Thymus (tissue), 11 donors: ENCODE measurements at regions not wholly inside any gene's neighbourhood (a gene's known extent, or its start where the extent isn't known, plus 50 kb on each side); places are given as distances from the start of the nearest gene placed in this dataset.

Experiments used
- DNase-seq, 9 donors: peaks; one replicate each; pipeline ENCODE4 v3.0.0-alpha.2; 2013; ENCODE audit warnings: low spot score in 9 of 9, low read depth in 6 of 9, missing footprints in 1 of 9
- H3K27ac ChIP-seq, 2 donors: one replicate each; pipeline ENCODE4 v1.5.1; 2013; ENCODE audit warnings: control low read depth in 1 of 2, low read depth in 1 of 2, low read length in 1 of 2, mild to moderate bottlenecking in 1 of 2, moderate library complexity in 1 of 2
- H3K27me3 ChIP-seq, 2 donors: one replicate each; pipeline ENCODE4 v1.5.1; 2013; ENCODE audit warnings: low read length in 1 of 2; ENCODE audit not compliant: control insufficient read depth in 2 of 2, insufficient read depth in 1 of 2
- H3K36me3 ChIP-seq, 2 donors: one replicate each; pipeline ENCODE4 v1.5.1; 2013; ENCODE audit warnings: low read length in 1 of 2, mild to moderate bottlenecking in 1 of 2, moderate library complexity in 1 of 2; ENCODE audit not compliant: control insufficient read depth in 2 of 2, insufficient read depth in 2 of 2
- H3K4me1 ChIP-seq, 2 donors: one replicate each; pipeline ENCODE4 v1.5.1; 2013; ENCODE audit warnings: low read length in 2 of 2; ENCODE audit not compliant: control insufficient read depth in 2 of 2, insufficient read depth in 2 of 2
- H3K4me3 ChIP-seq, 2 donors: one replicate each; pipeline ENCODE4 v1.5.1; 2013; ENCODE audit warnings: low read length in 2 of 2, control low read depth in 1 of 2, mild to moderate bottlenecking in 1 of 2
- H3K9me3 ChIP-seq, 2 donors: one replicate each; pipeline ENCODE4 v1.5.1; 2013; ENCODE audit warnings: low read length in 1 of 2, mild to moderate bottlenecking in 1 of 2; ENCODE audit not compliant: control insufficient read depth in 2 of 2, insufficient read depth in 1 of 2
- WGBS: extraction: QIAGEN DNeasy Blood & Tissue Kit; methylation state at CpG from one replicate; pipeline ENCODE4 v1.1.7; 2013; 5-methylcytosine and 5-hydroxymethylcytosine counted together
- donor health status: healthy.

DNA sequence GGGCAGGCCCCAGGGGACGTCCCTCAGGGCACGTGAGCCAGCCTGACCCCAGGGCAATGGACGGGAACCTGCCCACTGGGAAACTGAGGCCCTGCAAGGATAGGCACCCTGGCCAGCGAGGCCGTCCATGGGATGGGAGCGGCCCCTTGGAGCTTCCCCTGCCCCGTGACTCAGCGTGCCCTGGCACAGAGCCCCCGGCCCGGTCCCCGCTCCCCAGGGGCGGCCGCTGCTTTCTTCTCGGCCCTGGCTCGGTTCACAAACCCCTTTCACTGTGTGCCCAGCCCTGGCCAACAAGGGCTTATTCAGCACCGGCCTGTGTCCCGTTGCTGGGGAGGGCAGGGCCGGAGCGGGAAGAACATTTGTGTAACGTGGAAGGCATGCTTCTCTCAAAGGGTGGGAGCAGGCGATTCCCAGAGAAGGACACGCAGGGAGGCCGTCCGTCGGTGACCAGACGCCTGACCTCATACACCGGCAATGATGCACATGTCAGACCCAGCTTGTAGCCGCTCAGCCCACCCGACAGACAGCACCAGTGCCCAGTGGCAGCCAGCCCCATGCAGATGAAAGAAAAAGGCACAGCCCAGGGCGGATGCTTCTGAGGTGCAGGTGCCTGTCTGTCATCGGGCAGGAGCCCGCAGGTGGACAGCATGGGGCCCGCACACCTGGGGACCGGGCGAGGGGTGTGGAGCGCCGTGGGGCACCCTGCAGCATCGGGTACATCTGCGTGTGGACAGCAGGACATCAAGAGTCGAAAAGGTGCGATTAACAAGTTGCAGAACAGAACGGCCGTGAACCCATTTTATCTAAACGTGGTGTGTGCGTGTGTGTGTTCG, 94.5 kb downstream of the PDGFA start:
- no peak overlapping the region for H3K4me3 ChIP-seq
- WGBS: 90% methylated on average over 46 of the region's 46 CpGs
- no peaks in the 10 kb centered on the region for H3K27me3 ChIP-seq
- no peak overlapping the region for H3K27ac ChIP-seq
- H3K4me1 ChIP-seq: peaks cover 0 to 4% of the 10 kb centered on the region in 2 donors
- H3K9me3 ChIP-seq: no peaks in the 10 kb centered on the region
- no peak for DNase-seq
- no peaks in the 10 kb centered on the region for H3K36me3 ChIP-seq

DNA sequence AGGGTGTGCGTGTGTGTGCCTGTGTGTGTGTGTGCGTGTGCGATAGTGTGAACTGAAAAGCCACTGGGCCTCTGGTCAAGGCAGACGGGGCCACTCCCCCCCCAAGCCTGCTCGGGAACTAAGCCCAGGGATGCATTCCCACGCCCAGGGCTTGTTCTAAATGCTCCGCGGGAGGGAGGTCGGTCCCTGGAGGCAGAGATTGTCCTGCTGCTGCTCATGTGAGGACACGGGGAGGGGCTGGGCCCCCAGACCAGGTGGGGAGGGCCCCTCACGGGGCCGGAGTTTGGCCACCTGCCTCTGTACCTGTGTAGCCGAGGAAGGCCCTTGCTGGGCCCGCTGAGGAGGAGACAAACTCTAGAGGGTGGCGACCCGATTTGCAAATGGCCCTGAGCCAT, 93.9 kb downstream of the PDGFA start:
- DNase-seq: no peak
- no peaks in the 10 kb centered on the region for H3K9me3 ChIP-seq
- no peaks in the 10 kb centered on the region for H3K27me3 ChIP-seq
- 89% methylated on average over 16 of the region's 16 CpGs for WGBS
- H3K4me1 ChIP-seq: peaks cover 0 to 4% of the 10 kb centered on the region in 2 donors
- no peak overlapping the region for H3K27ac ChIP-seq
- H3K36me3 ChIP-seq: no peaks in the 10 kb centered on the region
- no peak overlapping the region for H3K4me3 ChIP-seq

DNA sequence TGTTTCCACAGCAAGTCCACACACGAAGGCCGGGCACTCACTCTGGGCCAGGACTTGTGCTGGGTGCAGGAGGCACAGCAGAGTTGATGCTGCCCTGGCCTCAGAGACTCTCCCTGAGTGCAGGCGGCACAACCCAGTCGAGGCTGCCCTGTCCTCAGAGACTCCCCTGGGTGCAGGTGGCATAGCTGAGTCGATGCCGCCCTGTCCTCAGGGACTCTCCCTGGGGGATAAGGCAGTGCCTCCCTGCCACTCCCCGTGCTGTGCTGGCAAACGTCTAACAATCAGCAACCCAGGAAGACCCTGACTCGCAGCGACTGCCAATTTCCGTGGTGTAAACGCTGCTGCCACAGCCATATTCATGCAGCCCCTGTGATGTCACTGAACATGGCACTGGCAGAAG, 93.1 kb downstream of the PDGFA start:
- 92% methylated on average over 12 of the region's 12 CpGs for WGBS
- Histone ChIP-seq H3K27ac (no peak overlapping the region), H3K4me1 (peaks cover 0 to 4% of the 10 kb centered on the region in 2 donors), H3K36me3 (no peaks in the 10 kb centered on the region), H3K27me3 (no peaks in the 10 kb centered on the region), H3K9me3 (no peaks in the 10 kb centered on the region), H3K4me3 (no peak overlapping the region)
- DNase-seq: no peak

DNA sequence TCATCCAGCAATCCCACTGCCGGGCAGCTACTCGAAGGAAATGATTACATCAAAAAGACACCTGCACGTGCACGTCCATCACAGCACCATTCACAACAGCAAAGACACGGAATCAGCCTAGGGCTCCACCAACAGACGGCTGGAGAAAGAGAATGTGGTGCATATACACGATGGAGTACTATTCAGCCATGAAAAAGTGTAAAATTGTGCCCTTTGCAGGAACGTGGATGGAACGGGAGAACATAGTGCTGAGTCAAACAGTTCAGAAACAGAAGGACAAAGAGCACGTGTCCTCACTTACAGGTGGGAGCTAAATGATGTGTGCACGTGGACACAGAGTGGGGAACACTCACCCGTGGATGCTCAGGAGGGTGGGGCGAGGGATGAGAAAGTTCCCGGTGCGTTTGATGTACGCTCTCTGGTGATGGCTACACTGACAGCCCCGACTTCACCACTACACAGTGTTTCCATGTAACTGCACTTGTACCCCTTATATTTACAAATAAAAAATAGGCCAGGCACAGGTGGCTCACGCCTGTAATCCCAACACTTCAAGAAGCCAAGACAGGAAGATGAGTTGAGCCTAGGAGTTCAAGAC, 92.0 kb downstream of the PDGFA start:
- no peaks in the 10 kb centered on the region for H3K27me3 ChIP-seq
- 95% methylated on average over 18 of the region's 18 CpGs for WGBS

DNA sequence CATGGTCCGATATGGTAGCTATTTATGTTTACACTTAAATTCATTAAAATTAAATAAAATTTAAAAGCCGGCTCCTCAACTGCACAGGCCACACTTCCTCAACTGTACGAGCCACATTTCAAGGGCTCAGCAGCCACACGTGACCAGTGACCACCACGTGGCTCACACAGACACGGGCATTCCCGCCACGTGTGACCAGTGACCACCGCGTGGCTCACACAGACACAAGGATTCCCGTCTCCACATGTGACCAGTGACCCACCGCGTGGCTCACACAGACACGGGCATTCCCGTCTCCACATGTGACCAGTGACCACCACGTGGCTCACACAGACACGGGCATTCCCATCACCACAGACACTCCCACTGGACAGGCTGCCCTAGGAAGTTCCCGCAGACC, 91.3 kb downstream of the PDGFA start:
- DNase-seq: no peak
- no peak overlapping the region for H3K27ac ChIP-seq
- WGBS: 98% methylated on average over 18 of the region's 18 CpGs
- no peaks in the 10 kb centered on the region for H3K27me3 ChIP-seq
- peaks cover 0 to 4% of the 10 kb centered on the region in 2 donors for H3K4me1 ChIP-seq
- no peak overlapping the region for H3K4me3 ChIP-seq
- no peaks in the 10 kb centered on the region for H3K9me3 ChIP-seq
- no peaks in the 10 kb centered on the region for H3K36me3 ChIP-seq

More for the DNA sequence above, 92.0 kb downstream of the PDGFA start:
- Histone ChIP-seq H3K4me1 (peaks cover 0 to 4% of the 10 kb centered on the region in 2 donors), H3K4me3 (no peak overlapping the region), H3K27ac (no peak overlapping the region), H3K9me3 (no peaks in the 10 kb centered on the region), H3K36me3 (no peaks in the 10 kb centered on the region)
- no peak for DNase-seq

DNA sequence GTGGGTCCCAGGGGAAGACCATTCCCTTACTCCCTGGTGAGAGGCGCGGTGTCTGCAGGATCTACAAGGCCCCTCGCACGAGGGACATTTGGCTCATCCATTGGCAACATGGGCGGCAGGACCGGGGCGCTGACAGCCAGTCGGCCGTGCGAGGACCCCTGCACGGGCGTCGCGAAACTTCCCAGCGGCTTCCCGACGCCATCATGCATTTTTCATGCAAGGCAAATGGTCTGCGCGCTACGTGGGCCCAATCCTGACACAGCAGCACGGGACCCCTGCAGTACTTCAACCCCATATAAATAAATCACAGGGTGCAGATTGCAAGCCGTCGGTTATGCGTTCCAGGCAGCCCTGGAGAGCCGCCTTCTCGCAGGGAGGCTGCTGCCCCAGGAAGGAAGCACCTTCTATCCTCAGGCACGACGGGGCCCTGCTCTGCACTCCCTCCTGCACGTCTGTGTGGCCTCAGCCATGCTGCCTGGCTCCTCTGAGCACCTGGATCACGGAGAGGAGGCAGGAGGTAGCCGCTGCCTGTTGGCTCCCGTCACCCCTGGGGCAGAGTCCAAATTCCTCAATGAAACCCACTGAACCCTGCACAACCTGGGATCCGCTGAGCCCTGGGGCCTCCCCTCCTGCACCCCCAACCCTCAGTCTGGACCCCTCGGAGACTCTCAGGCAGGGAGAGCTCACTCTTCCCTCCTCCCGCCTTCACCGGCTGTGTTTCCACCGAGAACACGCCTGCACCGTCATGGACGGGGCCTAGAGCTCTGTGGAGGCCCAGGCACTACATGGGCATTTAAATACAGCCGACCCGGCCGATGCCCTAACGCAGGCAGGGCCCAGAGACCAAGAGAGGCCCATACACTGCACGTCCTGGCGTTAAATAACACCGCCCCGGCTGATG, 90.5 kb downstream of the PDGFA start:
- Histone ChIP-seq H3K36me3 (no peaks in the 10 kb centered on the region), H3K4me3 (no peak overlapping the region), H3K27ac (no peak overlapping the region), H3K9me3 (no peaks in the 10 kb centered on the region), H3K4me1 (peaks cover 0 to 4% of the 10 kb centered on the region in 2 donors), H3K27me3 (no peaks in the 10 kb centered on the region)
- no peak for DNase-seq
- 95% methylated on average over 48 of the region's 48 CpGs for WGBS

DNA sequence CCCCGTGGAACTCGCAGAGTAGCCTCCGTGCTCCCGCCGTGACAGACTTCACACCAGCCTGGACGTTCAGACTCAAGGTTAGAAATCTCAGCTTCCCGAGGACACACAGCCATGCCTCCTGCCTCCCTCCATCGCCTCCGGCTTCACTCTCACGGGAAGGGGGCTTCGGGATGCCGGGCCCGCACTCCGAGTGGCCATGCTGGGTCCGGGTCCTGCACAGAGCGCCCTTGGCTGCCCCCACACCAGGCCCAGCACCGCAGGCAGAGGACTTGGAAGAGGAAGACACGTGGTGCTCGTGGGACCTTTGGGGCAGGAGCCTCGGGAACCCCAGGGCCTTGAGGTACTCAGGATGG, 89.8 kb downstream of the PDGFA start:
- Histone ChIP-seq H3K4me1 (peaks cover 0 to 5% of the 10 kb centered on the region in 2 donors), H3K27ac (no peak overlapping the region), H3K4me3 (no peak overlapping the region), H3K36me3 (no peaks in the 10 kb centered on the region), H3K27me3 (peaks cover 0 to 2% of the 10 kb centered on the region in 2 donors), H3K9me3 (no peaks in the 10 kb centered on the region)
- DNase-seq: no peak
- WGBS: 95% methylated on average over 20 of the region's 20 CpGs

DNA sequence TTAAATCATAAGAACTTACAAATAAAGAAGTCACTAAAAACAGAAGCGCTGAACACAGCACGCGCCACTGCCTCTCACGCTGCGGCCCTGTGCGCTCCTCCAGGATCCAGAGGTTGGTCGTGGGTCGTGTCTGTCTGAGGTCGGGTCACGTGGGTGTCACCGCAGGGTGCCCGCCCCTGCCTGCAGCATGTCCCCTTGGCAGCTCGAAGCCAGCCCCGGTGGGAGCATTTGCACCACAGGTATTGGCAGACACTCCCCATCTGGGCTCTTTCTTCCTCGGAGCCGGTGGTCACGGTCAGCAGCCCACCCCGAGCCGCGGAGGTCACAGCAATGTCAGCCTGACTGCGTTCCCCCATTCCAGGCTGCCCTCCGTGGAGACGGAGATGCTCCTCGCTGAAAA, 88.6 kb downstream of the PDGFA start:
- H3K9me3 ChIP-seq: no peaks in the 10 kb centered on the region
- H3K4me1 ChIP-seq: peaks cover 0 to 11% of the 10 kb centered on the region in 2 donors
- no peak overlapping the region for H3K4me3 ChIP-seq
- H3K27ac ChIP-seq: no peak overlapping the region
- no peaks in the 10 kb centered on the region for H3K36me3 ChIP-seq
- peaks cover 0 to 7% of the 10 kb centered on the region in 2 donors for H3K27me3 ChIP-seq
- no peak for DNase-seq
- 96% methylated on average over 24 of the region's 24 CpGs for WGBS

DNA sequence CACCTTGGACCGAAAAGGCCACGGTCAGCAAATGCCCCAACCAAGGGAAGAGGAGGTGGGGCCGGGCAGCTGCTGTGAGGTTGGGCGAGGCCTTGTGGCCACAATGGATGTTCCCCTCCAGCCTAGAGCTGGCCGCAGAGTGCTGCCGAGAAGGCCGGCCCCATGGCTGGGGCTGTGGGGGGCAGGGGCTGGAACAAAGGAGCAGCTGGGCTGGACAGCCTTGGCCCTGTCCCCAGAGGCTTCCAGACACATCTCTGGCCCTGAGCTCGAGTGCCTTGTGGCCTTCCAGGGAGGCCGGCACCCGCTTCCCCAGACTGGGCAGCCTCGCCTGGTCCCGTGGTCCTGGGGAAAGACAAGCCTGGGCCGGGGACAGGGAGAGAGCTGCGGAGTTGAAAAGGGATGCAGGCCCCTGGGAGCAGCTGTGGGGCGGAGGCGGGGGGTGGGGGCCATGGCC, 88.0 kb downstream of the PDGFA start:
- H3K36me3 ChIP-seq: no peaks in the 10 kb centered on the region
- H3K27me3 ChIP-seq: peaks cover 0 to 7% of the 10 kb centered on the region in 2 donors
- no peaks in the 10 kb centered on the region for H3K9me3 ChIP-seq
- no peak for DNase-seq
- H3K27ac ChIP-seq: no peak overlapping the region
- peaks cover 0 to 11% of the 10 kb centered on the region in 2 donors for H3K4me1 ChIP-seq
- no peak overlapping the region for H3K4me3 ChIP-seq
- 96% methylated on average over 16 of the region's 16 CpGs for WGBS
